ENCODE measurements at regions not wholly inside any gene's neighbourhood (a gene's known extent, or its start where the extent isn't known, plus 50 kb on each side); places are given as distances from the start of the nearest gene placed in this dataset.

DNA sequence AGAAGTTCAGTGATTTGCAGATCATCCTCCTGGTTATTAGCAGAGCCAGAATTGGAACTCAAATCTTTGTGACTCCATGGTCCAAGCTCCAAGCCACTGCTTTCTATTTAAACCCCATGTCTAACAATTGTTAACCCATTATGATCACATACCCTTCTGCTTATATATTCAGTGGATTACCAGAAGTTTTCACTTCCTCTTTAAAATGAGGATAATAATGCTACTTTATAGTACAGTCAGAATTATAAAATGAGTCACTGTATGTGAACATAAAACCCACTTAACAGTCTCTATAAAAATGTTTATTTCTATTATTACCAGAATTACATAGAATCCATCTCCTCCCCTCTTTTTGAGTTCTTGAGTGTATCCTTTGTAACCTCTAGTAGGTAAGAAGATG, 550.7 kb upstream of the DPPA4 start:
- TF ChIP-seq, protein P1, sequence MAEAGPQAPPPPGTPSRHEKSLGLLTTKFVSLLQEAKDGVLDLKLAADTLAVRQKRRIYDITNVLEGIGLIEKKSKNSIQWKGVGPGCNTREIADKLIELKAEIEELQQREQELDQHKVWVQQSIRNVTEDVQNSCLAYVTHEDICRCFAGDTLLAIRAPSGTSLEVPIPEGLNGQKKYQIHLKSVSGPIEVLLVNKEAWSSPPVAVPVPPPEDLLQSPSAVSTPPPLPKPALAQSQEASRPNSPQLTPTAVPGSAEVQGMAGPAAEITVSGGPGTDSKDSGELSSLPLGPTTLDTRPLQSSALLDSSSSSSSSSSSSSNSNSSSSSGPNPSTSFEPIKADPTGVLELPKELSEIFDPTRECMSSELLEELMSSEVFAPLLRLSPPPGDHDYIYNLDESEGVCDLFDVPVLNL (IDR thresholded peaks at IDR 0.05; ENCODE audit: low read depth, low read length) = no peak
- TF ChIP-seq NFYB (IDR thresholded peaks at IDR 0.05; ENCODE audit: insufficient read depth, low read depth, low read length) = no peak

All from GM12878 (cell line).